Mucosa of descending colon (tissue), 3 donors: ENCODE measurements at regions not wholly inside any gene's neighbourhood (a gene's known extent, or its start where the extent isn't known, plus 50 kb on each side); places are given as distances from the start of the nearest gene placed in this dataset.

Experiments used
- ATAC-seq: fragments of 200-7000 bp; cut with Tn5 transposase; one replicate; pipeline ENCODE4 v1.9.1; 2020; ENCODE audit warnings: mild to moderate bottlenecking, moderate library complexity
- DNase-seq, 3 donors: peaks; one replicate each; pipeline ENCODE4 v3.0.0-alpha.2; 2020
- H3K36me3 ChIP-seq: fragments of 200-600 bp; one replicate; pipeline ENCODE4 v1.8.0; 2021; ENCODE audit warnings: low read depth, mild to moderate bottlenecking
- H3K4me1 ChIP-seq: fragments of 200-600 bp; one replicate; pipeline ENCODE4 v1.8.0; 2021; ENCODE audit warnings: low read depth, mild to moderate bottlenecking
- H3K4me3 ChIP-seq: fragments of 200-600 bp; one replicate; pipeline ENCODE4 v1.8.0; 2021; ENCODE audit warnings: mild to moderate bottlenecking
- H3K9me3 ChIP-seq: fragments of 200-600 bp; one replicate; pipeline ENCODE4 v1.8.0; 2021; ENCODE audit warnings: mild to moderate bottlenecking
- CTCF ChIP-seq: fragments of 200-600 bp; IDR thresholded peaks from one replicate; pipeline ENCODE4 v1.8.0; 2022; ENCODE audit warnings: antibody characterized with exemption, mild to moderate bottlenecking
- intact Hi-C, 2 donors: fragments of 100-400 bp; cut with DNase I in 1 of 2; cut with micrococcal nuclease in 1 of 2; formaldehyde crosslinking; loops; one replicate each; pipeline versions ENCODE4 v1.11.0 to v1.11.1; 2022; cut with DNase I, micrococcal nuclease
- donor health status: DM: no; HTN: no; CAD: no; lungs with moderate emphysema.
- donor health status: DM: no; HTN: no; CAD: no.
- donor health status: DM: no; HTN: yes; CAD: no.

- Histone ChIP-seq H3K4me1 (no peaks in the 10 kb centered on the region), H3K4me3 (no peak overlapping the region), H3K9me3 (no peaks in the 10 kb centered on the region), H3K36me3 (no peaks in the 10 kb centered on the region)
- intact Hi-C loops: no loop called here
- DNase-seq: no peak
- ATAC-seq: no peak
- no peak for TF ChIP-seq CTCF
These were observed 212.0 kb downstream of the RAD51AP2 start for GRCh38 chr2:17306219-17306618.

GRCh38 chr2:17303521-17303920, 214.7 kb downstream of the RAD51AP2 start:
- ATAC-seq (no peak), DNase-seq (no peak)
- no peak for TF ChIP-seq CTCF
- Histone ChIP-seq H3K4me1 (no peaks in the 10 kb centered on the region), H3K9me3 (no peaks in the 10 kb centered on the region), H3K36me3 (no peaks in the 10 kb centered on the region), H3K4me3 (no peak overlapping the region)
- intact Hi-C loops: no loop called here

GRCh38 chr2:17303054-17303453, 215.2 kb downstream of the RAD51AP2 start:
- TF ChIP-seq CTCF: no peak
- DNase-seq: no peak
- H3K4me1 ChIP-seq: no peaks in the 10 kb centered on the region
- no peak overlapping the region for H3K4me3 ChIP-seq
- intact Hi-C loops: no loop called here
- no peaks in the 10 kb centered on the region for H3K9me3 ChIP-seq
- ATAC-seq: no peak
- no peaks in the 10 kb centered on the region for H3K36me3 ChIP-seq

- TF ChIP-seq CTCF: no peak
- Histone ChIP-seq H3K36me3 (no peaks in the 10 kb centered on the region), H3K4me3 (no peak overlapping the region), H3K4me1 (no peaks in the 10 kb centered on the region), H3K9me3 (no peaks in the 10 kb centered on the region)
- ATAC-seq (no peak), DNase-seq (no peak)
- intact Hi-C loops: no loop called here
These were observed 216.0 kb downstream of the RAD51AP2 start for GRCh38 chr2:17302281-17302680.

GRCh38 chr2:17301437-17301836, 216.8 kb downstream of the RAD51AP2 start:
- H3K9me3 ChIP-seq: no peaks in the 10 kb centered on the region
- no peaks in the 10 kb centered on the region for H3K4me1 ChIP-seq
- H3K36me3 ChIP-seq: no peaks in the 10 kb centered on the region
- H3K4me3 ChIP-seq: no peak overlapping the region
- DNase-seq (no peak), ATAC-seq (no peak)
- TF ChIP-seq CTCF: no peak
- intact Hi-C loops: no loop called here

GRCh38 chr2:17299891-17300540, 218.2 kb downstream of the RAD51AP2 start:
- Histone ChIP-seq H3K36me3 (no peaks in the 10 kb centered on the region), H3K4me3 (no peak overlapping the region), H3K9me3 (no peaks in the 10 kb centered on the region), H3K4me1 (no peaks in the 10 kb centered on the region)
- ATAC-seq: no peak
- intact Hi-C loops: no loop called here
- no peak for DNase-seq
- no peak for TF ChIP-seq CTCF
